GM21515 (cell line): ENCODE measurements at regions not wholly inside any gene's neighbourhood (a gene's known extent, or its start where the extent isn't known, plus 50 kb on each side); places are given as distances from the start of the nearest gene placed in this dataset.

Experiments
- ATAC-seq: cut with Tn5 transposase; IDR thresholded peaks from one replicate; pipeline ENCODE4 v1.9.1; 2021; ENCODE audit not compliant: unreplicated experiment

- ATAC-seq: peak; percentile 87
Observed at GRCh38 chr2:8421658-8422449, 260.0 kb upstream of the ID2 start.

- ATAC-seq: no peak
Observed at GRCh38 chr2:8422450-8422800, 259.4 kb upstream of the ID2 start.

- no peak for ATAC-seq
Observed at GRCh38 chr2:8424997-8425900, 256.6 kb upstream of the ID2 start.

GRCh38 chr2:8426550-8426949 lies 255.3 kb upstream of the ID2 start:
- no peak for ATAC-seq

- no peak for ATAC-seq
Observed at GRCh38 chr2:8427211-8427610, 254.6 kb upstream of the ID2 start.

GRCh38 chr2:8430628-8431027 lies 251.2 kb upstream of the ID2 start:
- no peak for ATAC-seq

- ATAC-seq: no peak
Observed at GRCh38 chr2:8431446-8432125, 250.3 kb upstream of the ID2 start.

- no peak for ATAC-seq
Observed at GRCh38 chr2:8432706-8433336, 249.0 kb upstream of the ID2 start.

- no peak for ATAC-seq
Observed at GRCh38 chr2:8433390-8433789, 248.5 kb upstream of the ID2 start.

GRCh38 chr2:8435608-8436007 lies 246.2 kb upstream of the ID2 start:
- ATAC-seq: no peak

GRCh38 chr2:8436585-8436984 lies 245.3 kb upstream of the ID2 start:
- ATAC-seq: no peak

GRCh38 chr2:8437228-8437948 lies 244.5 kb upstream of the ID2 start:
- no peak for ATAC-seq

GRCh38 chr2:8437949-8438400 lies 243.9 kb upstream of the ID2 start:
- ATAC-seq: no peak

GRCh38 chr2:8438476-8438875 lies 243.4 kb upstream of the ID2 start:
- no peak for ATAC-seq

- no peak for ATAC-seq
Observed at GRCh38 chr2:8438996-8439395, 242.9 kb upstream of the ID2 start.

GRCh38 chr2:8440029-8440778 lies 241.7 kb upstream of the ID2 start:
- ATAC-seq: no peak

GRCh38 chr2:8441371-8441770 lies 240.5 kb upstream of the ID2 start:
- ATAC-seq: no peak

- ATAC-seq: peak; percentile 71
Observed at GRCh38 chr2:8441986-8442385, 239.9 kb upstream of the ID2 start.

- no peak for ATAC-seq
Observed at GRCh38 chr2:8442833-8443486, 238.9 kb upstream of the ID2 start.
